Stromal cell of bone marrow (primary cell): ENCODE measurements at regions not wholly inside any gene's neighbourhood (a gene's known extent, or its start where the extent isn't known, plus 50 kb on each side); places are given as distances from the start of the nearest gene placed in this dataset.
"Not testable (repeated sequence)": the region's sequence is repeated elsewhere in the genome, so short reads cannot be mapped to it uniquely, and the experiment has no call there.

ENCODE experiments used
- DNase-seq: peaks from one replicate; pipeline ENCODE4 v3.0.0-alpha.2; 2012; ENCODE audit warnings: low read depth

DNA sequence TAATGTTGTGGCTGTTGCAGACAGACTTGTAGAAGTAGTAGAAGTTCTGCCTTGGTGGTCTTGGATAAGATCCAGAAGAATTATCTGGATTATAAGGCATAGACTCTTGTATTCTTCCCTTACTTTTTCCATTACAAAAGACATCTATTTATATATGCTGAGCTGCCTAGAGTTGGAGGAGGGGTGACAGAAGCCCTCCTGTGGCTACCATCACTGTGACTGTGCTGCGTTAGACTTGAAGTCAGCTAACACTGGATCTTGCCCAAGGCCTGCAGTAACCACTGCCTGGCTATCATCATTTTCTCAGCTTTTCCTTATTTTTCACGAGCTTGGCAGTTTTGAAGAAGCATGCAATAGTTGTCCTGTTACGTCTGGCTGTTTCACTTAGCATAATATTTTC lies 684.8 kb upstream of the BCHE start:
- no peak for DNase-seq

DNA sequence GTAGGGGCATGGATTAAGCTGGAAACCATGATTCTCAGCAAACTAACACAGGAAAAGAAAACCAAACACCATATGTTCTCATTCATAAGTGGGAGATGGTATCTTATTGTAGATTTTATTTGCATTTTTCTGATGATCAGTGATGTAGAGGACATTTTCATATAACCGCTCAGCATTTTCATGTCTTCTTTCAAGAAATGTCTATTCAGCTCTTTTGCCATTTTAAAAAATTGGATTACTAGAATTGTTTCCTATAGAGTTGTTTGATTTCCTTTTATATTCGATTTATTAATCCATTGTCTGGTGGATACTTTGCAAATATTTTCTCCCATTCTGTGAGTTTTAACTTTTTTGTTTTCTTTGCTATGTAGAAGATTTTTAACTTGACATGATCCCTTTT lies 682.2 kb upstream of the BCHE start:
- DNase-seq, result no peak

DNA sequence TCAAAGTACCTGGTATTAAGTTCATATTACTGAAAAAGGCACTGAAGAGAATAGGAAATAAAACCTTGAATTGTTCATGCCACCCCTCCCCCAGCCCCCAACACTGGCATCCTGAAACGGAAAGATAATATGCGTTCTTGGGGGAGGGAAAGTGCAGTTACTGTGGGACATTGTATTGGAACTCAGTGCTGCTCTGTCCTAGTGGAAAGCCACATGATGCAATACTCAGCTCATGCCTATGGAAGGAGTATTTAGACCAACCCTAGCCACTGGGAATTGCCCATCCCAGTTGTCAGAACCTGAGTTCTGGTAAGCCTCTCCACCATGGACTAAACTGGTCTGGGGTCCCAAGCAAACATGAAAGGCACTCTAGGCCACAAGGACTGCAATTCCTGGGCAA lies 680.8 kb upstream of the BCHE start:
- DNase-seq, result no peak

DNA sequence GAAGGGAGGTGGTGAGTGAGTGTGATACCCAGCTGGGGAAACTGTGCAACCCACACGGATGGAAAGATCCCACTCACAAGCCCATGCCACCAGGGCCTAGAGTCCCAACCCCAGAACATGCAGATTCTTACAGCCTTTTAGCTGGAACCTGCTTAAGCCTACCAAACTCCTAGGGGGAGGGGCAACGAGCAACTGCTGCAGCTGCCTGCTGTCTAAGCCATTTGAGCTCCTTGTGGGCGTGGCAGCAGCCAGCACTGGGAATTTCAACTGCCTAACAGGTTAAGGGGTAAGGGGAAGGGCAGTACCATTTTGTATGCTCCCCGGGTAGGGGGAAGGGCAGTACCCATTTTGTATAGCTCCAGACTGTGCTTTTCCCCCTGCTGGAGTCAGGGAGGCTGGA lies 673.2 kb upstream of the BCHE start:
- DNase-seq, result no peak

DNA sequence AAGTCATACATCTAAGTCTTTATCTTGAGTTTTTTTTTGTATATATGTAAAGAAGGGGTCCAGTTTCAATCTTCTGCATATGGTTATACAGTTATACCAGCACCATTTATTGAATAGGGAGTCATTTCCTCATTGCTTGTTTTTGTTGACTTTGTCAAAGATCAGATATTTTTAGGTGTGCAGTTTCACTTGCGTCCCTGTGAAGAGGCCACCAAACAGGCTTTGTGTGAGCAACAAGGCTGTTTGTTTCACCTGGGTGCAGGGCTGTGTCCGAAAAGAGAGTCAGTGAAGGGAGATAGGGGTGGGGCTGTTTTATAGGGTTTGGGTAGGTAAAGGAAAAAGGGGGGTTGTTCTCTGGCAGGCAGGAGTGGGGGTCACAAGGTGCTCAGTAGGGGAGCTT lies 663.2 kb upstream of the BCHE start:
- not testable (repeated sequence) for DNase-seq

DNA sequence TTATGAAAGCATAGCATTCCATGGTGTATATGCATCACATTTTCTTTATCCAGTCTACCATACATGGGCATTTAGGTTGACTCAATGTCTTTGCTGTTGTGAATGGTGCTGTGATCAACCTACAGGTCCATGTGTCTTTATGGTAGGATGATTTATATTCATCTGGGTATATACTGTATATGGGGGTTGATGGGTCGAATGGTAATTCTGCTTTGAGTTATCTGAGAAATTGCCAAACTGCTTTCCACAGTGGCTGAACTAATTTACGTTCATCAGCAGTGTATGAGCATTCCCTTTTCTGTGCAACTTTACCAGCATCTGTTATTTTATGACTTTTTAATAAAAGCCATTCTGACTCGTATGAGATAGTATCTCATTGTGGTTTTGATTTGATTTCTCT lies 662.4 kb upstream of the BCHE start:
- no peak for DNase-seq

DNA sequence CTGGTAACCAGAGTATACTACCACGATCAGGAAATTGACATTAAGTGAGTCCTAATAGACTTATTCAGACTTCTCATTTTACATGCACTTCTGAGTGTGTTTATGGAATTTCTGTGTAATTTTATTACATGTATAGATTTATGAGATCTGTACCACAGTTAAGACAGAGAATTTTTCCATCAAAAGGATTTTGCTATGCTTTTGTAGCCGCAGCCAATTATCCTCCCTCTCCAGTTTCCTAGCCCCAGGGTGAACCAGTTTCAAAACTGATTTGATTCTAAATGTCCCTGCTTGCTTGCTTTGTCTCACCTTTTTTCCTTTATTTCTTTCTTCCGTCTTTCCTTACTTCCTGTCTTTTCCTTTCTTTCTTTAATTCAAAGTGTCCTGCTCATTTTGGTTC lies 661.2 kb upstream of the BCHE start:
- DNase-seq, result no peak

DNA sequence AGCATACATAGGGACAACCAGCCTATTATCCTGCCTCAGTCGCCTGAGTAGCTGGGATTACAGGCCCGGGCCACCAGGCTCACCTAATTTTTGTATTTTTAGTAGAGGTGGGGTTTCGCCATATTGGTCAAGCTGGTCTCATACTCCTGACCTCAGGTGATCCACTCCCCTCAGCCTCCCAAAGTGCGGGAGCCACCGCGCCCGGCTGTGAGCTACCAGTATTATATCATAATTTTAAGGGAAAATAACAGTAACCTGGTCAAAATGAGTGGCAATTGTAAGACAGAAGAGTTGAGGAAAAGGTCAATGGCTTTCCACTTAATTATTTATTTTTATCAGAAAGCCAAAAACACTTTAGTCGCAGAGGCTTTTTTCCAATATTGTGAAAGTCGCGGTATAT lies 652.6 kb upstream of the BCHE start:
- no peak for DNase-seq

DNA sequence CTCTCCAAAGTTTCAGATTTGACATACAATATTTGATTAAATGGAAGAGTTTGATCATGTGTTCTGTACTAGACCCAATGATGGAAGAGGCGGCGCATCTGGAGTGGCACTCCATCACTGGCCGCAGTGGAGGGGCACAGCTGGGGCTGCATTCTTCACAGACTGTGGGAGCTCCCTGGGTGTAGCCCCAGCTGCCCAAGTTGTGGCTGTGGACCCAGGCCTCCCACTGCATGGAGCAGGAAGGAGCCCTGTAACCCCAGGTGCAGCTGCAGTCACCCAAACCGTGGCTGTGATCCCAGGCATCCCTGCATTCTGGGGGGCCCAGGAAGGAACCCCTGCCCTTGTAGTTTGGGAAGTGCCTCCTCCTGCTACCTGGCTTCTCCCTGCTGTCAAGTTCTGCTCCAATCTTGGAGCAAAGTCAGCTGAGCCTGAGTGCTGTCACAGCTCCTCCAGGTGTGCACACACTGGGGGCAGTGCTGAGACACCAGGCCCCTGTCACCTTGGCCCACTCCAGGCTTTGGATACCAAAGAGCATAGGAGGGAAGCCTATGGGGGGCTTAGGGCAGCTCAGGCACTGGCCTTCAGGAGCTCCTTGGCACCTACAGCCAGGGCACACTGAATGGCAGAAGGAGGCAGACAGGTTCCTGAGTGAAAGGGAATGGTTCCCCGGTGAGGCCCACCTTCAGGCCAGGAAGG lies 651.9 kb upstream of the BCHE start:
- no peak for DNase-seq

DNA sequence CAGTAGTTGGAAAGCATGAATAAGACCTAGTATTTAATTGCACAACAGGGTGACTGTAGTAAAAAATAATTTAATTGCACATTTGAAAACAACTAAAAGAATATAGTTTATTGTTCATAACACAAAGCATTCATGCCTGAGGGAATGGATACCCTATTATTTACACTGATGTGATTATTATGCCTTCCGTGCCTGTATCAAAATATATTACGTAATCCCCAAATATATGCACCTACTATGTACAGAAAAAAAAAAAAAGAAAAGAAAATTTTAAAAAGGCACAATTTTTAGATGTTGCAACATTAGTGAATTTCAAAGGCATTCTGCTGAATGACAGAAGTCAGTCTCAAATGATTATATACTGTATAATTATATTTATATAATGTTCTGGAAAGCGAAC lies 647.2 kb upstream of the BCHE start:
- no peak for DNase-seq

DNA sequence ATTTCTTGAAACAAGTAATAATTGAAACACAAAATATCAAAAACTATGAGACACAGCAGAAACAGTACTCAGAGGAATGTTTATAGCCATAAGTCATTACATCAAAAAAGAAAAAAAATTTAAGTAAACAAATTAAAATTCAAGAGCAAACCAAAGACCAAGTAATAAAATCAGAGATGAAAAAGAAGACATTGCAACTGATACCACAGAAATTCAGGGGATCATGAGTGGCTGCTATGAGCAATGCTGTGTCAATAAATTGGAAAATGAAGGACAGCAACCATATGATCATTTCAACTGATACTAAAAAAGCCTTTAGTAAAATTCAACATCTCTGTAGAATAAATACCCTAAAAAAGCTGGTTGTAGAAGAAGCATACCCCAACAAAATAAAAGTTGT lies 644.1 kb upstream of the BCHE start:
- no peak for DNase-seq

DNA sequence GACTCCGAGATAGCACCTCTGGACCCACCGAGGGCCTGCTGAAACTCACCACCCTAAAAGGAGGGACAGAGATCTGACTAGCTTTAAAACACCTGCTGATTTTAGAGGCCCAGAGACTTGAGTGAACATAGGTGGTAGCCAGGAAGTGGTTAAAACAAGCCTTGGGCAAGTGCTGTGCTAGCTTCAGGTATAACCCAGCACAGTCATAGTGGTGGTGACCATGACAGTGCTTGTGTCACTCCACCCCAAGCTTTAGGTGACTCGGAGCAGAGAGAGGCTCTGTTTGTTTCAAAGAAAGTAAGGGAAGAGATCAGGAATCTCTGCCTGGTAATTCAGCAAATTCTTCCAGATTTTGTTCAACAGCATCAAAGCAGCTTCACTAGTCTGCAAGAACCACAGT lies 641.1 kb upstream of the BCHE start:
- DNase-seq, result no peak

DNA sequence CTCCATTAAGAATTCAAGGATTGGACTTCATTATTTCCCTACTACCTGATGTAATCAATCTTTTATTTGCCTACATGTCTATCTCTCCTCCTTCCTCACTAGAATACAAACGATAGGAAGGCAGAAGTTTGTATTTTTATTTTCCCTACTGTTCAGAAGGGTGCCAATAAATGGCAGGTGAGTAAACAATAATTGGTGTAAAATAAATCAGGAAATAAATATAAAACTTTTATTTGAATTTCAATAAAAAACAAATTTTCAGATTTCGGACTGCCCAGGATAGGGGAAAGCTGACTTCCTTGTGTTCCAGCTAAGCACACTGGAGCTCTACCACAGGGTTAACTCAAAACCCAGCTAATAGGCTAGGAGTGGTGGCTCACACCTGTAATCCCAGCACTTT lies 636.3 kb upstream of the BCHE start:
- DNase-seq, result no peak

DNA sequence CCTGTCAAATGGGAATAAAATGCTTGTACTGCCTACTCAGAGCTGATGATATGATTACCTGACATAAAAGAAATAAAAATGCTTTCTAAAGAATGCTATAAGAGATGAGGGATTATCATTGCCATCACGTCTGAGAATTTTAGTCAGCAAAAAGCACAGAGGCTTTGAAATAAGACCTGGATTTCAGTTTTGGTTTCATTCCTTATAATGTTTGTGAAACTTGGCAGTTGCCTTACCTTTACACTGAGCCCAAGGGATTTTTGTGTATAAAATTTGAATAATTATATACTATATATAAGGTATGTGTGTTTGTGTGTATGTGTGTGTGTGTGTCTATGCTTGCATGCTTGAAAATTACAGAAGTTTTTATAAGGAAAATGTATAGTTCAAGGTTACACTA lies 634.8 kb upstream of the BCHE start:
- no peak for DNase-seq

DNA sequence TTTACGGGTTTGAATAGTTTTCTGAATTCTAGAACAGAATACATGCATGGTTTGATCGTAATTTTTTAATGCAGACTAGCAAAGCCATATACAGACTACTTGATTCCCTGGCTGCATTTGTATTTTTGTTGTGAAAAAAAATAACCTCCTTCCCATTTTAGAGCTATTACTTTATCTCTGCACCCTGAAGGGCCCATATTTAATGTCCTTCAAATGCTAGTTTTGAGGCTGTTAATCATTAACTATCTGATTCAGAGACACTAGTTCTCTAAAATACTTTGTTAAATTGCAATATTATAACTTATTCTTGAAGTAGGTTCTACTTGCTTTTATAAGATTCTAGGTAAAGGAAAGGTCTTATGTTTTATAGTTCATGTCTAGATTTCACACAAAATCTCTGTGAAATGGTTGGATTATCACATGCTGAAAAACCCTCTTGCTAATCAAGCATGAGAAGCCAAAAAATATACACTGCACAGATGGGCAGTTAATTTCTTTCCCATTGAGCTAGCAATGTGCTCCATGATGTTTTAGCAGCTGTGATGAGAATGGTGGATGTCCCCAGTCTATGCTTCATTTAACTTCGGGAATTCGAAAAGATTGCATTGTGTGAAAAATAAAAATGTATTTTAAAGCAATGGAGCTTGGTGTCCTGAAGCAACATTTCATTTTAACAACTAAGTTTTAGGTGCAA lies 634.0 kb upstream of the BCHE start:
- DNase-seq, result no peak

DNA sequence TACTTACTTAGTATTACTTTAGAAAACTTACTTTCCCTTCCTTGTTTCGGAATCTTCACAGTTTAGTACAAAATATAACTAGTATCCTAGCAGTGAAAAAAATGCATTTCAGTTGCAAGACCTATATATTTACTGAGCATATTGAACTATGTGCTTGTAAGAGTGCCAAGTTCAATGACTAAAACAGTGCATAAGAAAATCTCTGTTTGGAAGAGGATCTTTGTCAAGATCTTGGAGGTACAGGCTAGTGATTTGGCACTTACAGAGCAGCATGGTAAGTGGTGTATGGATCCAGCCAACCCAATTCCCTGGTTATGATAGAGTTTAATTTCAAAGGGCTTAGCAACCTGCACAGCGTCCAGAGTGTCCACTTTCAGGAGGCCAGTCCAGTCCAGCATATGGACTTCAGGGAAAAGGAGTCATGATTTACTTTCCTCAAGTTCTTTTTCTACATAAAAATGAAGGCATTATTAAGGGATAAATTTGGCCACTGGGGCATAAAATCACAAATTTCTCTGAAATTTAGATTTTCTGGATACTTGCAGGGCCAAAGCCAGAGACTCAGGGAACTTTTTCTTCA lies 625.8 kb upstream of the BCHE start:
- no peak for DNase-seq

DNA sequence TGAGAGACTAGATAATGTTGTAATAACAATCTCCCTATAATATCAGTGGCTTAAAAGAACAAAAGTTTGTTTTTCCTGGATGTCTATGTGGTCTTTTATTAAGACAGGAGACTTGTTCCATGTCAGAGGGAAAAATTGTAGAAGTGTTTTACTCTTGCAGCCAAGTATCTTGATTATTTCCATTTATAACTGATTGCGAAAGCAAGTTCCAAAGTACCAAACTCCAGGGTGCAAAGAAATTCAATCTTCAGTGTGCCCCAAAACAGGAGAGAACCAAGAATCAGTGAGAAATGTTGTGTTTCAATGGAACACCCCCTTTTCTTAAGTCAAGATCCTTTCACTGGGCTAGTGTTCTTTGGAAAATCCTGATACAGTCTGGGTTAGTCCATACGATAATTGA lies 624.4 kb upstream of the BCHE start:
- DNase-seq, result no peak

DNA sequence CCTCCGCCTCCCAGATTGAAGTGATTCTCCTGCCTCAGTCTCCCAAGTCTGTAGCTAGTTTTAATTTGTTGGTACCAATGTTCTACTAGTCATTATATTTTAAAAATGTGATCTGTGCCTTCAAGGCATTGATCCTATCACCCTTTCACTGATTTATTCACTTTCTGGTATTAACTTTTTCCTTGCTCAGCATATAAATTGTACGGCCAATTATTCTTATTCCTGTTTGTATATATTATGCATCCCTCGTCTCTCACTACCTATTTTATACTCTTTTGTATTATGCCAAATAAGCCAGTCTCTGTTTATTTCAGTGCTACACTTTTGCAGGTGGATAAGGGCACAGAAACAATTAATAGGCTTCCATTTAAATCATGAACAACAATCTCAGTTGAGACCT lies 620.2 kb upstream of the BCHE start:
- DNase-seq, result no peak

DNA sequence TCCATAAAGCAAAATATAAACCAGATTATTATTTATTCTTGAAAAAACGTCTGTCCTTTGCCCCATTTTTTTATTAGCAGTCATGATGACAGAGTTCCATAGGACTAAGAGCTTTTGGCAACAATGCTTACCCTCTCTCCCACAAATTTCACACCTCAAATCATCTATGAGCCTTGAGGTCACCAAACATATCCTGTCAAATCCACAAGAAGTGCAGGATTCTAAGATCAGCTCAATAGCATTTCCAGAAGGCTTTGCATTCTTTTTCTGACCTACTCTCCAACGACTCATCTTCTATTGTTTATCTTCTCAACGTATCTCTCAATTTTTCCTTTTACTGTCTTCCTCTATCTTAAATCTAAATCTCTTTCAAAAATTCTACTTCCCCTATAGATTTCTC lies 619.1 kb upstream of the BCHE start:
- DNase-seq, result no peak

DNA sequence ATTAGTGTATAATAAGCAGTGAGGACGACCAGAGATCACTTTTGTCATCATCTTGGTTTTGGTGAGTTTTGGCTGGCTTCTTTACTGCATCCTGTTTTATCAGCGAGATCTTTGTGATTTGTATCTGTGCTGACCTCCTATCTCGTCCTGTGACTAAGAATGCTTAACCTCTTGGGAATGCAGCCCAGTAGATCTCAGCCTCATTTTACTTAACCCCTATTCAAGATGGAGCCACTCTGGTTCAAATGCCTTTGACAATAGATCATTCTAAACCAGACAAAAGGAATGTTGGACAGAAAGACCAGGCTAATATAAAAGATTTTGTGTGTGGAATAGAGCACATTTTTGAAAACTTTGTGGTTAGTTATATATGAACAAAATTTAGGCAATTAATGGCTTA lies 618.5 kb upstream of the BCHE start:
- no peak for DNase-seq

DNA sequence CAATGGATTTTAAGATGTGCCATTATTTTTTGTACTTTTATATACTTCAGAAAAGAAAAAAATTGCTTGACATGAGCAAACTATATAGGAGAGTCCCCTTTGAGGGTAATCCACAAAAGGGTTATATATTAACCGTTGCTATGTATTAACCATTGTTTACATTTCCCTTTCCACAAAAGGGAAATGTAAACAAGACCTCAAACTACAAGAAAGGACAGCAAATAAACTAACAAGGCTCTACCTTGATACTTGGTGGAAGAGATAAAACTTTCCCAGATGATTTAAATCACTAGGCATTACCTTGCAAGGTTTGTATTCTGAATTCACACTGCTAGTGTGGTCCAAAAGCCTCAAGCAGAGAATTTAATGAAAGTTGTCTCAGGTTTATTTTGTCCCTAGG lies 616.3 kb upstream of the BCHE start:
- no peak for DNase-seq

DNA sequence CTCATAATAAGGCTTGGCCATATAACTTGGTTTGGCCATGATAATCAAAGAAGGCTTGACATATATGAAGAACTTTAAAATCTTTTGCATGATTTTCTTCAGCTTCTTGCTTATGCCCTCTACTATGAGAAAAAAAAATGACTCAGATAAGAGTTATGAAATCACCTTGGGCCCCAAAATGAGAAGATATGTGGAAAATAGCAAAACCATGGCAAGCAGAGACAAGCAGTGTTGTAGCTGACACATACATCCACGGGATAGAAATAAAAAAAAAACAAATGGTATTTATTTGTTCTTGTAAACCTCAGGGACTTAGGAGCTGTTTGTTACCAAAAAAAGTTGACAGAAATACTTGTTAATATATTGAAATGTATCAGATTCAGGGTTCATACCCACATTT lies 614.8 kb upstream of the BCHE start:
- no peak for DNase-seq

DNA sequence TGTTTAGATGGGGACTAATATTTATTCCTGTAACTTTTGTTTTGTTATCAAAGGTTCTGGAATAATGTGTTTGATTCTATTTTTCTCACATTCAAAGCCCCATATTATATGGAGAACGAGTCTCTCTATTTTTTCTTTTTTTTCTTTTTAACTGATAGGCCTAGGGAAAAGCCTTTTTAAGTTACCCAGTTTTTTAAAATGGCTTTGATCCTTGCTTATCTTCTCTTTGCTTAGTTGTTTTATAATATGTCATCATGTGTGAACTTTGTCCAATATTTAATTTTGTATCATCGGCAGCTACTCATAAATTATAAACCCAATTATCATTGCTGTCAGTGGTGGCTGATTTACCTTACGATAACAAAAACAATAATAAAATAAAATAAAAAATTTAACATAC lies 610.3 kb upstream of the BCHE start:
- DNase-seq, result no peak

DNA sequence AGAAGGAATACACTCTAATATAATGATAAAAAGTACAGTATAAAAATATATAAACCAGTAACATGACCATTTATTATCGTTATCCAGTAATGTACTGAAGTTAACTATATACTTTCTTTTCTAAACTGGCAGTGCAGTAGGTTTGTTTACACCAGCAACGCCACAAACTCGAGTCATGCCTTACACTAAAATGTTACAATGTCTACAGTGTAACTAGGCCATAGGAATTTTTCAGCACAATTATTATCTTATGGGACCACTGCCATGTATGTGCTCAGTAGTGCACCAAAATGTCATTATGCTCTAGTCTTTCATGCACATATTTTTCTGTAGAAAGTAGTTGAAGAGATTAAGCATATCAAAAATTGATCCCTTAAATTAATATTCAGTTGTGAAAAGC lies 609.8 kb upstream of the BCHE start:
- DNase-seq, result no peak
